KMS-11 (cell line): ENCODE measurements at regions not wholly inside any gene's neighbourhood (a gene's known extent, or its start where the extent isn't known, plus 50 kb on each side); places are given as distances from the start of the nearest gene placed in this dataset.
"Not testable (repeated sequence)": the region's sequence is repeated elsewhere in the genome, so short reads cannot be mapped to it uniquely, and the experiment has no call there.

Source experiments
- H2AFZ ChIP-seq: fragments of 200-600 bp; sonication (generic); 2 replicates; pipeline ENCODE4 v1.6.1; 2016; ENCODE audit warnings: antibody characterized with exemption, mixed run types, low read depth
- H3K27ac ChIP-seq: fragments of 200-600 bp; sonication (generic); 2 replicates; pipeline ENCODE4 v1.6.1; 2016; ENCODE audit warnings: mild to moderate bottlenecking, mixed run types
- H3K27me3 ChIP-seq: fragments of 200-600 bp; sonication (generic); 2 replicates; pipeline ENCODE4 v1.6.1; 2017; ENCODE audit warnings: mild to moderate bottlenecking, low read depth, mixed run types, moderate library complexity; ENCODE audit not compliant: insufficient read depth
- H3K36me3 ChIP-seq: fragments of 200-600 bp; sonication (generic); 2 replicates; pipeline ENCODE4 v1.6.1; 2017; ENCODE audit warnings: mild to moderate bottlenecking, mixed run types; ENCODE audit not compliant: insufficient read depth
- H3K4me1 ChIP-seq: fragments of 200-600 bp; sonication (generic); 2 replicates; pipeline ENCODE4 v1.6.1; 2016; ENCODE audit warnings: mild to moderate bottlenecking, low read depth, mixed run types; ENCODE audit not compliant: poor library complexity, severe bottlenecking
- H3K4me2 ChIP-seq: fragments of 200-600 bp; sonication (generic); 2 replicates; pipeline ENCODE4 v1.7.0; 2016; ENCODE audit warnings: mild to moderate bottlenecking, mixed run types
- H3K4me3 ChIP-seq: fragments of 200-600 bp; sonication (generic); IDR thresholded peaks from 2 replicates; pipeline ENCODE4 v1.6.1; 2017; ENCODE audit warnings: low read depth, low read length, mixed read lengths; ENCODE audit not compliant: insufficient read depth
- H3K79me2 ChIP-seq: fragments of 200-600 bp; sonication (generic); 2 replicates; pipeline ENCODE4 v1.6.1; 2016; ENCODE audit warnings: low read depth, mixed run types; ENCODE audit not compliant: insufficient read depth
- H3K9ac ChIP-seq: fragments of 200-600 bp; sonication (generic); 2 replicates; pipeline ENCODE4 v1.6.1; 2016; ENCODE audit warnings: mild to moderate bottlenecking, mixed run types
- H4K20me1 ChIP-seq: fragments of 200-600 bp; sonication (generic); 2 replicates; pipeline ENCODE4 v1.6.1; 2016; ENCODE audit warnings: mild to moderate bottlenecking, mixed run types; ENCODE audit not compliant: insufficient read depth
- TF ChIP-seq, protein P1 (sequence below): fragments of 200-600 bp; sonication (generic); conservative IDR thresholded peaks from 2 replicates; pipeline ENCODE4 v1.6.1; 2017; ENCODE audit warnings: low read depth, mild to moderate bottlenecking, antibody characterized with exemption, low read length, moderate library complexity, mixed read lengths

DNA sequence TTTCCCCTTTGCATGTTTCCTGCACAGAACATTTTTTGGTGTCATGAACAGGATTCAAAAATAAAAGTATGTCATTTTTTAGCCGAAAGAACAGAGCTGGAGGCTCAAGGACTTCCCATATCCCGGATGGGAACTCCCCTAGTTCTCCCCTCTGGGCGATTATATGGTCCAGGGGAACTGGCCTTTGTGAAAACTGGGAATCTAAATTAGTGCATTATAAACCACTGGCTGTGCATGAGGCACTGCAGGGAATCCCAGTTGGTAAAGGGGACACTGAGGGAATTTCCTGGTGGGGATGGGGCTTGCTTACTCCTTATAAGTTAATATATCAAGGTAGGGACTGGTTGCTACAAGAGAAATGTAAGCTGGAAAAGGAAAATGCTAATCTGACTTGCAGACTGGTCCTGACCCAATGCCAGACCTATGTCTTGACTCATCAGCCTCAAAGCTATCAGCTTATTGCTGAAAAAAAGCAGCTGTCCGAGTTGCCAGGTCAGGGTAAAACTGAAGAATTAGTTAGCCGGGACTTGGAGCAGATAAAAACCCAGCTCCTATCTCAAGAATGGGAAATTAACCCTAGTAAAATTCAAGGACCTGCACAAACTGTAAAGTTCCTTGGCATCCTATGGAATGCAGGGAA, 122.6 kb downstream of the FCRL5 start:
- TF ChIP-seq, protein P1, sequence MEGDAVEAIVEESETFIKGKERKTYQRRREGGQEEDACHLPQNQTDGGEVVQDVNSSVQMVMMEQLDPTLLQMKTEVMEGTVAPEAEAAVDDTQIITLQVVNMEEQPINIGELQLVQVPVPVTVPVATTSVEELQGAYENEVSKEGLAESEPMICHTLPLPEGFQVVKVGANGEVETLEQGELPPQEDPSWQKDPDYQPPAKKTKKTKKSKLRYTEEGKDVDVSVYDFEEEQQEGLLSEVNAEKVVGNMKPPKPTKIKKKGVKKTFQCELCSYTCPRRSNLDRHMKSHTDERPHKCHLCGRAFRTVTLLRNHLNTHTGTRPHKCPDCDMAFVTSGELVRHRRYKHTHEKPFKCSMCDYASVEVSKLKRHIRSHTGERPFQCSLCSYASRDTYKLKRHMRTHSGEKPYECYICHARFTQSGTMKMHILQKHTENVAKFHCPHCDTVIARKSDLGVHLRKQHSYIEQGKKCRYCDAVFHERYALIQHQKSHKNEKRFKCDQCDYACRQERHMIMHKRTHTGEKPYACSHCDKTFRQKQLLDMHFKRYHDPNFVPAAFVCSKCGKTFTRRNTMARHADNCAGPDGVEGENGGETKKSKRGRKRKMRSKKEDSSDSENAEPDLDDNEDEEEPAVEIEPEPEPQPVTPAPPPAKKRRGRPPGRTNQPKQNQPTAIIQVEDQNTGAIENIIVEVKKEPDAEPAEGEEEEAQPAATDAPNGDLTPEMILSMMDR, result no peak
- no peaks in the 10 kb centered on the region for H3K79me2 ChIP-seq
- no peak overlapping the region for H3K4me2 ChIP-seq
- no peaks in the 10 kb centered on the region for H3K4me1 ChIP-seq
- H2AFZ ChIP-seq, result no peak overlapping the region
- H3K36me3 ChIP-seq, result no peaks in the 10 kb centered on the region
- no peak overlapping the region for H3K9ac ChIP-seq
- H3K27me3 ChIP-seq, result no peaks in the 10 kb centered on the region
- H4K20me1 ChIP-seq, result no peaks in the 10 kb centered on the region
- no peak overlapping the region for H3K4me3 ChIP-seq
- no peak overlapping the region for H3K27ac ChIP-seq

DNA sequence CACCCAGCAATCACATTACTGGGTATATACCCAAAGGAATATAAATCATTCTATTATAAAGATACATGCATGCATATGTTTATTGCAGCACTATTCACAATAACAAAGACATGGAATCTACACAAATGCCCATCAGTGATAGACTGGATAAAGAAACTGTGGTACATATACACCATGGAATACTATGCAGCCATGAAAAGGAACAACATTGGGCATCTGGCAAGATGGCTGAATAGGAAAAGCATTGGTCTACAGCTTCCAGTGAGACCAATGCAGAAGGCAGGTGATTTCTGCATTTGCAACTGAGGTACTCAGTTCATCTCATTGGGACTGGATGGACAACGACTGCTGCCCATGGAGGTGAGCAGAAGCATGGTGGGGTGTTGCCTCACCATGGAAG, 128.6 kb downstream of the FCRL5 start:
- not testable (repeated sequence) for H3K4me1 ChIP-seq, H3K4me3 ChIP-seq, H3K4me2 ChIP-seq, H3K27me3 ChIP-seq, H3K9ac ChIP-seq, H2AFZ ChIP-seq, H3K36me3 ChIP-seq, H3K27ac ChIP-seq, H4K20me1 ChIP-seq, H3K79me2 ChIP-seq

DNA sequence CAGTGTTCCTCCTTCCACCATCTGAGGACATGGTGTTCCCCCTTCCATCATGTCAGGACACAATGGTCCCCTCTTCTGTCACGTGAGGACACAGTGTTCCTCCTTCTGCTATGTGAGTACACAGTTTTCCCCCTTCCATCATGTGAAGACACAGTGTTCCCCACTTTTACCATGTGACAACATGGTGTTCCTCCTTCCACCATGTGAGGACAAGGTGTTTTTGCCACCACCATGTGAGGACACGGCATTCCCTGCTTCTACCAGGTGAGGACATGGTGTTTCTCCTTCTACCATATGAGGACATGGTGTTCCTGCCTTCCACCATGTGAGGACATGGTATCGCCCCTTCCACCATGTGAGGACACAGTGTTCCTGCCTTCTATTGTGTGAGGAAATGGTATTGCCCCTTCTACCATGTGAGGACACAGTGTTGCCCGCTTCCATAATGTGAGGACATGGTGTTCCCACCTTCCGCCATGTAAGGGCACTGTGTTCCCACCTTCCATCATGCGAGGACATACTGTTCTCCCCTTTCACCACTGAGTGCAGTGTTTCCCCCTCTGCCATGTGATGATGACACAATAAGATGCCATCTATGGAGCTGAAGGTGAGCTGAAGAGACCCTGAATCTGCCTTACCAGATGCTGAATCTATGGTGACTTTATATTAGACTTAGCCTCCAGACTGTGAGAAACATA, 132.3 kb downstream of the FCRL5 start:
- no peak overlapping the region for H3K27ac ChIP-seq
- H4K20me1 ChIP-seq, result no peaks in the 10 kb centered on the region
- no peak overlapping the region for H2AFZ ChIP-seq
- peaks cover 4% of the 10 kb centered on the region for H3K4me1 ChIP-seq
- no peak overlapping the region for H3K9ac ChIP-seq
- H3K4me2 ChIP-seq, result no peak overlapping the region
- no peaks in the 10 kb centered on the region for H3K27me3 ChIP-seq
- no peaks in the 10 kb centered on the region for H3K36me3 ChIP-seq
- TF ChIP-seq, protein P1, result no peak
- no peak overlapping the region for H3K4me3 ChIP-seq
- no peaks in the 10 kb centered on the region for H3K79me2 ChIP-seq

DNA sequence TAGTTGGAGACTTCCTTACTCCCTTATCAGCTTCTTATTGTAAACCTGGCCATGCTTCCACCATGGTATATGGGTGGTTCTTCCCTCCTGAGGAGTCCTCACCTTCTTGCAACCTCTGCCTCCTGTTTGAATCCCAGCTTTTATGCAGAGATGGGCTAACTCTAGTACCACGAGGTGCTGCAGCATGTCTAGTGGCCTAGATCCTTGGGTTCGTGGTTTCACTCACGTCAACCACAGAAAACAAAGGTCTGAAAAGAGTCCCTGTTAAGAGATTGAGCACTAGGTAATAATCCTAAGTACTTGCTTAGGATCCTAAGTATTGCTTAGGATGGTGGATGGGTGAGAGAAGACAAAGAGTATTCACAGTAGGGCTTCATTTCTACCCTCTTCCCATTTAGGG, 133.7 kb downstream of the FCRL5 start:
- peaks cover 4% of the 10 kb centered on the region for H3K4me1 ChIP-seq
- no peak overlapping the region for H3K27ac ChIP-seq
- H3K27me3 ChIP-seq, result no peaks in the 10 kb centered on the region
- H3K4me2 ChIP-seq, result no peak overlapping the region
- no peaks in the 10 kb centered on the region for H3K36me3 ChIP-seq
- H3K79me2 ChIP-seq, result no peaks in the 10 kb centered on the region
- no peak overlapping the region for H2AFZ ChIP-seq
- no peak overlapping the region for H3K4me3 ChIP-seq
- H3K9ac ChIP-seq, result no peak overlapping the region
- TF ChIP-seq, protein P1, result no peak
- no peaks in the 10 kb centered on the region for H4K20me1 ChIP-seq

DNA sequence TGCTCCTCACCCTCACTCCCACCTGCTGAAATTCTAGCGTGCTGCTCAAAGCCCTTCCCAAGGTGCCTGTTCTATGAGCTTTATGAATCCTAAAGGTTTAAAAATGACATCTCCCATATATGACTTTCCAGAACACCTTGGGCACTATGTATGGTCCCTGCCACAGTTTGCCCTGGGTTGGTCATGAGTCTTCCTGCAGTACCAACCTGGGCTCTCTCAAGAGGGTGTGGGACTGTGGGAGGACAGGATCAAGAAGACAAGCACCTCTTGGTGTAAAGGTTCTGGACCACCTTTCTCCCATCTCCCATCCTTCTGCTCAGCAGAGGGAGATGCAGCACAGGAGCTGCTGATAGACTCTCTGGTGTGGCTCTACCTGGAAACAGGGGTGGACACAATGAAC, 134.1 kb downstream of the FCRL5 start:
- Histone ChIP-seq H3K27me3 (no peaks in the 10 kb centered on the region), H3K79me2 (no peaks in the 10 kb centered on the region), H3K4me1 (peaks cover 4% of the 10 kb centered on the region), H4K20me1 (no peaks in the 10 kb centered on the region), H3K4me2 (no peak overlapping the region), H3K27ac (no peak overlapping the region), H3K9ac (no peak overlapping the region), H2AFZ (no peak overlapping the region), H3K4me3 (no peak overlapping the region), H3K36me3 (no peaks in the 10 kb centered on the region)
- TF ChIP-seq, protein P1, result no peak
